ENCODE measurements at regions not wholly inside any gene's neighbourhood (a gene's known extent, or its start where the extent isn't known, plus 50 kb on each side); places are given as distances from the start of the nearest gene placed in this dataset.

DNA sequence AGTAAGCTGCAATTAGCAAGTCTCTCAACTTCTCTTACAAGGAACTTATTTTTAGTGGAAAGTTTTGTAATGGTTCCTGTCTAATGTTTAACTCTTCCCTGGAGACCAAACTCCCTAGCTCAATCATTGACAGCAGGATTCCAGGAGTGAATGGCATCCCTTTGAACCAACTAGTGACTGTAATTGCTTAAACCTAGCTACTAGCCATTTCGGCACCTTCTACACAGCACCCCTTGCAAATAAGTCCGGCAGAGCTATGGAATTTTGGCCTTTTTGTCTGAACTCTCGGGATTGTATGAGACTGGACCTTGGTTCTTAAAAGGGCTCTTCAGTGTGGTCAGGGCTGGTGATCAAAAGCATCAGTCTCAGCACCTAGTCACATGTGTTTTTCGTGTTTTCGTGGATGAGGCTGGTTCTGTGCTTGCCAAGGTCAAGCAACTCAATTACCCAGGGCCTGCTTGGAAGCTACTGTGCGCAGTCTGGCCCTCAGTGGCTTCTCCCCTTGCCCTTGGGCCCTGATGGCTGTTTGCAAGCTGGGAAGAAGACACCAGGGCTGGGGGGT is 135.3 kb upstream of the NEDD9 start (continued):
- TF ChIP-seq, protein P1, sequence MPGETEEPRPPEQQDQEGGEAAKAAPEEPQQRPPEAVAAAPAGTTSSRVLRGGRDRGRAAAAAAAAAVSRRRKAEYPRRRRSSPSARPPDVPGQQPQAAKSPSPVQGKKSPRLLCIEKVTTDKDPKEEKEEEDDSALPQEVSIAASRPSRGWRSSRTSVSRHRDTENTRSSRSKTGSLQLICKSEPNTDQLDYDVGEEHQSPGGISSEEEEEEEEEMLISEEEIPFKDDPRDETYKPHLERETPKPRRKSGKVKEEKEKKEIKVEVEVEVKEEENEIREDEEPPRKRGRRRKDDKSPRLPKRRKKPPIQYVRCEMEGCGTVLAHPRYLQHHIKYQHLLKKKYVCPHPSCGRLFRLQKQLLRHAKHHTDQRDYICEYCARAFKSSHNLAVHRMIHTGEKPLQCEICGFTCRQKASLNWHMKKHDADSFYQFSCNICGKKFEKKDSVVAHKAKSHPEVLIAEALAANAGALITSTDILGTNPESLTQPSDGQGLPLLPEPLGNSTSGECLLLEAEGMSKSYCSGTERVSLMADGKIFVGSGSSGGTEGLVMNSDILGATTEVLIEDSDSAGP (CRISPR knock-in tag; IDR thresholded peaks at IDR 0.05; ENCODE audit: borderline replicate concordance) = peak; percentile 81
- TF ChIP-seq SIN3A (IDR thresholded peaks at IDR 0.05; ENCODE audit: borderline replicate concordance, low read depth, low read length) (no peak), ZNF546 (CRISPR knock-in tag; conservative IDR thresholded peaks at IDR 0.05) (peak; percentile 94; the same call in 1 of the 2 replicates), NFKB2 (CRISPR knock-in tag; IDR thresholded peaks at IDR 0.05; ENCODE audit: borderline replicate concordance) (no peak), POLR2AphosphoS5 (IDR thresholded peaks at IDR 0.05; ENCODE audit: low read depth, low read length) (peak; percentile 86), MTA3 (CRISPR knock-in tag; IDR thresholded peaks at IDR 0.05) (no peak), ZNF337 (CRISPR knock-in tag; IDR thresholded peaks at IDR 0.05; ENCODE audit: borderline replicate concordance, low read depth) (peak; percentile 87; the same call in 1 of the 2 replicates), EP300 (IDR thresholded peaks at IDR 0.05; ENCODE audit: low read depth in 2 of 2, low read length in 2 of 2) (peak; percentile 85 to 98), EP300 (CRISPR knock-in tag; IDR thresholded peaks at IDR 0.05; ENCODE audit: borderline replicate concordance) (peak; percentile 97), ZFY (CRISPR knock-in tag; IDR thresholded peaks at IDR 0.05) (peak; percentile 79), ZNF264 (CRISPR knock-in tag; IDR thresholded peaks at IDR 0.05) (peak; percentile 86; the same call in 1 of the 2 replicates), AGO1 (IDR thresholded peaks at IDR 0.05; ENCODE audit: low read depth, low read length, poor library complexity, severe bottlenecking) (no peak), TBX3 (IDR thresholded peaks at IDR 0.05; ENCODE audit: borderline replicate concordance) (peak; percentile 95), NFE2L2 (IDR thresholded peaks at IDR 0.05; ENCODE audit: low read length) (0 out of 2 replicates have a peak, but pooled peaks have one; percentile 21)
- TF ChIP-seq, protein P2, sequence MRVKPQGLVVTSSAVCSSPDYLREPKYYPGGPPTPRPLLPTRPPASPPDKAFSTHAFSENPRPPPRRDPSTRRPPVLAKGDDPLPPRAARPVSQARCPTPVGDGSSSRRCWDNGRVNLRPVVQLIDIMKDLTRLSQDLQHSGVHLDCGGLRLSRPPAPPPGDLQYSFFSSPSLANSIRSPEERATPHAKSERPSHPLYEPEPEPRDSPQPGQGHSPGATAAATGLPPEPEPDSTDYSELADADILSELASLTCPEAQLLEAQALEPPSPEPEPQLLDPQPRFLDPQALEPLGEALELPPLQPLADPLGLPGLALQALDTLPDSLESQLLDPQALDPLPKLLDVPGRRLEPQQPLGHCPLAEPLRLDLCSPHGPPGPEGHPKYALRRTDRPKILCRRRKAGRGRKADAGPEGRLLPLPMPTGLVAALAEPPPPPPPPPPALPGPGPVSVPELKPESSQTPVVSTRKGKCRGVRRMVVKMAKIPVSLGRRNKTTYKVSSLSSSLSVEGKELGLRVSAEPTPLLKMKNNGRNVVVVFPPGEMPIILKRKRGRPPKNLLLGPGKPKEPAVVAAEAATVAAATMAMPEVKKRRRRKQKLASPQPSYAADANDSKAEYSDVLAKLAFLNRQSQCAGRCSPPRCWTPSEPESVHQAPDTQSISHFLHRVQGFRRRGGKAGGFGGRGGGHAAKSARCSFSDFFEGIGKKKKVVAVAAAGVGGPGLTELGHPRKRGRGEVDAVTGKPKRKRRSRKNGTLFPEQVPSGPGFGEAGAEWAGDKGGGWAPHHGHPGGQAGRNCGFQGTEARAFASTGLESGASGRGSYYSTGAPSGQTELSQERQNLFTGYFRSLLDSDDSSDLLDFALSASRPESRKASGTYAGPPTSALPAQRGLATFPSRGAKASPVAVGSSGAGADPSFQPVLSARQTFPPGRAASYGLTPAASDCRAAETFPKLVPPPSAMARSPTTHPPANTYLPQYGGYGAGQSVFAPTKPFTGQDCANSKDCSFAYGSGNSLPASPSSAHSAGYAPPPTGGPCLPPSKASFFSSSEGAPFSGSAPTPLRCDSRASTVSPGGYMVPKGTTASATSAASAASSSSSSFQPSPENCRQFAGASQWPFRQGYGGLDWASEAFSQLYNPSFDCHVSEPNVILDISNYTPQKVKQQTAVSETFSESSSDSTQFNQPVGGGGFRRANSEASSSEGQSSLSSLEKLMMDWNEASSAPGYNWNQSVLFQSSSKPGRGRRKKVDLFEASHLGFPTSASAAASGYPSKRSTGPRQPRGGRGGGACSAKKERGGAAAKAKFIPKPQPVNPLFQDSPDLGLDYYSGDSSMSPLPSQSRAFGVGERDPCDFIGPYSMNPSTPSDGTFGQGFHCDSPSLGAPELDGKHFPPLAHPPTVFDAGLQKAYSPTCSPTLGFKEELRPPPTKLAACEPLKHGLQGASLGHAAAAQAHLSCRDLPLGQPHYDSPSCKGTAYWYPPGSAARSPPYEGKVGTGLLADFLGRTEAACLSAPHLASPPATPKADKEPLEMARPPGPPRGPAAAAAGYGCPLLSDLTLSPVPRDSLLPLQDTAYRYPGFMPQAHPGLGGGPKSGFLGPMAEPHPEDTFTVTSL (CRISPR knock-in tag; IDR thresholded peaks at IDR 0.05; ENCODE audit: borderline replicate concordance) = peak; percentile 93; the same call in 1 of the 2 replicates
- TF ChIP-seq, protein P3, sequence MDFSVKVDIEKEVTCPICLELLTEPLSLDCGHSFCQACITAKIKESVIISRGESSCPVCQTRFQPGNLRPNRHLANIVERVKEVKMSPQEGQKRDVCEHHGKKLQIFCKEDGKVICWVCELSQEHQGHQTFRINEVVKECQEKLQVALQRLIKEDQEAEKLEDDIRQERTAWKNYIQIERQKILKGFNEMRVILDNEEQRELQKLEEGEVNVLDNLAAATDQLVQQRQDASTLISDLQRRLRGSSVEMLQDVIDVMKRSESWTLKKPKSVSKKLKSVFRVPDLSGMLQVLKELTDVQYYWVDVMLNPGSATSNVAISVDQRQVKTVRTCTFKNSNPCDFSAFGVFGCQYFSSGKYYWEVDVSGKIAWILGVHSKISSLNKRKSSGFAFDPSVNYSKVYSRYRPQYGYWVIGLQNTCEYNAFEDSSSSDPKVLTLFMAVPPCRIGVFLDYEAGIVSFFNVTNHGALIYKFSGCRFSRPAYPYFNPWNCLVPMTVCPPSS (IDR thresholded peaks at IDR 0.05) = no peak
- TF ChIP-seq, protein P4, sequence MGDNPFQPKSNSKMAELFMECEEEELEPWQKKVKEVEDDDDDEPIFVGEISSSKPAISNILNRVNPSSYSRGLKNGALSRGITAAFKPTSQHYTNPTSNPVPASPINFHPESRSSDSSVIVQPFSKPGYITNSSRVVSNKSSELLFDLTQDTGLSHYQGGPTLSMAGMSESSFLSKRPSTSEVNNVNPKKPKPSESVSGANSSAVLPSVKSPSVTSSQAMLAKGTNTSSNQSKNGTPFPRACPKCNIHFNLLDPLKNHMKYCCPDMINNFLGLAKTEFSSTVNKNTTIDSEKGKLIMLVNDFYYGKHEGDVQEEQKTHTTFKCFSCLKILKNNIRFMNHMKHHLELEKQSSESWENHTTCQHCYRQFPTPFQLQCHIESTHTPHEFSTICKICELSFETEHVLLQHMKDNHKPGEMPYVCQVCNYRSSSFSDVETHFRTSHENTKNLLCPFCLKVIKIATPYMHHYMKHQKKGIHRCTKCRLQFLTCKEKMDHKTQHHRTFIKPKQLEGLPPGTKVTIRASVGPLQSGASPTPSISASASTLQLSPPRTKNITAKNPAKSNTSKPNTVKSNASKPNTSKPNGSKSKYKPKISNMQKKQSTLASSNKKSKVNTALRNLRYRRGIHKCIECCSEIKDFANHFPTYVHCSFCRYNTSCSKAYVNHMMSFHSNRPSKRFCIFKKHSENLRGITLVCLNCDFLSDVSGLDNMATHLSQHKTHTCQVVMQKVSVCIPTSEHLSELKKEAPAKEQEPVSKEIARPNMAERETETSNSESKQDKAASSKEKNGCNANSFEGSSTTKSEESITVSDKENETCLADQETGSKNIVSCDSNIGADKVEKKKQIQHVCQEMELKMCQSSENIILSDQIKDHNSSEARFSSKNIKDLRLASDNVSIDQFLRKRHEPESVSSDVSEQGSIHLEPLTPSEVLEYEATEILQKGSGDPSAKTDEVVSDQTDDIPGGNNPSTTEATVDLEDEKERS (CRISPR knock-in tag; IDR thresholded peaks at IDR 0.05) = no peak; the same call in 1 of the 2 replicates
- TF ChIP-seq, protein P5, sequence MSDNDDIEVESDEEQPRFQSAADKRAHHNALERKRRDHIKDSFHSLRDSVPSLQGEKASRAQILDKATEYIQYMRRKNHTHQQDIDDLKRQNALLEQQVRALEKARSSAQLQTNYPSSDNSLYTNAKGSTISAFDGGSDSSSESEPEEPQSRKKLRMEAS (IDR thresholded peaks at IDR 0.05) = peak; percentile 93

All from HepG2 (cell line).